ENCODE measurements at regions not wholly inside any gene's neighbourhood (a gene's known extent, or its start where the extent isn't known, plus 50 kb on each side); places are given as distances from the start of the nearest gene placed in this dataset.

DNA sequence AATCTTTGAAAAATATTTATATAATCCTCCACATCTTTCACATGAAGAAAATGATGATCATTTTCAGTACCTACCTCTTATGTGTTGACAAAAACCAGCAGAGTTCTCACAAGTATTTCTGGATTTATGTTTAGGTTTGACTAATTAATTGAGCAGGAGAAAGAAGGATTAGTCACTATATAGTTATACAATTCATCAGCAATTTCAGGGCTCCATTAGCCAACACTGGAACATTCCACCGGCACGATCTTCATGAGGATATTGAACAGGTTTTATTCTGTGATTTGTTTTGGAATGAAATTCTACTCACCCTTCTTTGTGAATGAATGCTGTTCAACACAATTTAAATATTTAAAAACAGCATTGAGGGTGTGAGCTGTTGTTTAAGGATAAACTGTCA, 163.2 kb downstream of the SEM1 start:
- TF ChIP-seq, protein P1, sequence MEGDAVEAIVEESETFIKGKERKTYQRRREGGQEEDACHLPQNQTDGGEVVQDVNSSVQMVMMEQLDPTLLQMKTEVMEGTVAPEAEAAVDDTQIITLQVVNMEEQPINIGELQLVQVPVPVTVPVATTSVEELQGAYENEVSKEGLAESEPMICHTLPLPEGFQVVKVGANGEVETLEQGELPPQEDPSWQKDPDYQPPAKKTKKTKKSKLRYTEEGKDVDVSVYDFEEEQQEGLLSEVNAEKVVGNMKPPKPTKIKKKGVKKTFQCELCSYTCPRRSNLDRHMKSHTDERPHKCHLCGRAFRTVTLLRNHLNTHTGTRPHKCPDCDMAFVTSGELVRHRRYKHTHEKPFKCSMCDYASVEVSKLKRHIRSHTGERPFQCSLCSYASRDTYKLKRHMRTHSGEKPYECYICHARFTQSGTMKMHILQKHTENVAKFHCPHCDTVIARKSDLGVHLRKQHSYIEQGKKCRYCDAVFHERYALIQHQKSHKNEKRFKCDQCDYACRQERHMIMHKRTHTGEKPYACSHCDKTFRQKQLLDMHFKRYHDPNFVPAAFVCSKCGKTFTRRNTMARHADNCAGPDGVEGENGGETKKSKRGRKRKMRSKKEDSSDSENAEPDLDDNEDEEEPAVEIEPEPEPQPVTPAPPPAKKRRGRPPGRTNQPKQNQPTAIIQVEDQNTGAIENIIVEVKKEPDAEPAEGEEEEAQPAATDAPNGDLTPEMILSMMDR (IDR thresholded peaks at IDR 0.05), result no peak
- no peak for TF ChIP-seq POLR2A (IDR thresholded peaks at IDR 0.05)

Measured in transverse colon (tissue), 3 donors.